ENCODE measurements at regions not wholly inside any gene's neighbourhood (a gene's known extent, or its start where the extent isn't known, plus 50 kb on each side); places are given as distances from the start of the nearest gene placed in this dataset.

DNA sequence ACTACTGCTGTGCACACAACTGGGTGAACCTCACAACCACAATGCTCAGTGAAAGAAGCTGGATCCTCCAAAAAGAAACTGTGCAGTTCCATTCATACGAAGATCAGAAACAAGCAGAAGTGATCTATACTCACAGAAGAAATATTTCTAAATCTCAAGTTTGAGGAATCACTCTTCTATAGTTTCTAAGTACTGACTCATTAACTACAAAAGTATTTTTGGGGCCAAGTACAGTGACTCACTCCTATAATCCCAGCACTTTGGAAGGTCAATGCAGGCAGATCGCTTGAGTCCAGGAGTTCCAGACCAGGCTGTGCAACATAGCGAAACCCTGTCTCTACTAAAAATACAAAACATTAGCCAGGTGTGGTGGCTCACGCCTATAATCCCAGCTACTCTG, 51.3 kb upstream of the RELL1 start:
- peak; percentile 41 for DNase-seq (ENCODE audit: low read depth)
